GM19372 (cell line): ENCODE measurements at regions not wholly inside any gene's neighbourhood (a gene's known extent, or its start where the extent isn't known, plus 50 kb on each side); places are given as distances from the start of the nearest gene placed in this dataset.
A peak's percentile ranks its signal among the peaks of the same experiment; 100 is the strongest.

Experiments
- ATAC-seq: cut with Tn5 transposase; IDR thresholded peaks from one replicate; pipeline ENCODE4 v1.9.1; 2021; ENCODE audit warnings: mild to moderate bottlenecking, low read depth, moderate library complexity; ENCODE audit not compliant: unreplicated experiment

GRCh38 chr14:34251662-34252061 is 210.4 kb downstream of the SPTSSA start:
- ATAC-seq: no peak

DNA sequence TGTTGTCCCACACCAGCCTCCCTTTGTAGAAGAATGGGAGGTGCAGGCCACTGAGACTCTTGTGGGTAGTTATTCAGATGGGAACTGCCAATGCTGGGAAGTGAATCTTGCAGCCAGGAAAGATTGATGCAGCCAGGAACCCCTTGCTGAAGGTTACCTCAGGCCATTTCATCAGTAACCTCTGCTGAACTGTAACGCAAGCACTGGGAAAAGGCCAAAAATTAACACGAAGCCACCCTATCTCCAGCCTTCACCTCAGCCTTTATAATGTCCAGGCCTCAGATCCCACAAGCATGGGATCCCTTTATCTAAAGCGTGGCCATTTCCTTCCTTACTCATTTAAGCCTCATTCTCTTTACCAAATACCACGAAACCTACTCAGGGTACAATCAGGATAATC is 211.1 kb downstream of the SPTSSA start:
- ATAC-seq: no peak

DNA sequence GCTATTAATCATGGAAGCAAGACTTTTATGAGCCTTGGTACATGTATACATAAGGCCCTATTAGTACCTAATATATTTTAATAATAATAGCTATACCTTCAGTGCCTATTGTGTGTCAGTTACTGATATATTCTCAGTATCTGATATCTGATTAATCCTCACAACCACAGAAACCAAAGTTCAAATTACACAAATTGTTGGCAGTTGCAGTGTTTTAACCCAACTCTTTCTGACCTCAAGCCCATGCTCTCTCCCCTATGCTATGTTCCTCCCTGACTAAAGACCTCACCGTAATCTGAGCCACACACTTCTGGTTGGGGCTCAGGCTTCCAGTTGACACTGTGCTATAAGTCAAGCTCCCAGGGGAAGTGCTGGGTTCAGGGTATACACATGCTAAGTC is 214.4 kb downstream of the SPTSSA start:
- no peak for ATAC-seq

GRCh38 chr14:34246206-34246605 is 215.8 kb downstream of the SPTSSA start:
- no peak for ATAC-seq

GRCh38 chr14:34243401-34243800 is 218.6 kb downstream of the SPTSSA start:
- no peak for ATAC-seq

DNA sequence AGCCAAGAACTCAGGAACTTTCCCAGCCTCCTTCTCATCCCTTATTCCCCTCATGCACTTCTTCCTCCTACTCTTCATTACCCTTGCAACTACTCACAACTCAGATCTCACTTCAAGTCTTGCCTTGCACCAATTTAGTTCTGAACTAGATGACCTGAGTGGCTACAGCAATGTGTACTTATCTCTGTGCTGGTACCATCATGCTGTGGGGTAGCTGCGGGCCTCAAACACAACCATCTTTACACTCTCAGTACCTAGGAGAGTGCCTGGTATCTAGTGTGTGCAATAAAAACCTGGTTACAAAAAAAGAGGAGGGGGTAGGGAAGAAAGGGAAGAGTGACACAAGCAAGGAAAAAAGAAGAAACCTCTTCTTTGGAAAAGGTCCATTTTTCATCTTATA is 219.0 kb downstream of the SPTSSA start:
- ATAC-seq: no peak

DNA sequence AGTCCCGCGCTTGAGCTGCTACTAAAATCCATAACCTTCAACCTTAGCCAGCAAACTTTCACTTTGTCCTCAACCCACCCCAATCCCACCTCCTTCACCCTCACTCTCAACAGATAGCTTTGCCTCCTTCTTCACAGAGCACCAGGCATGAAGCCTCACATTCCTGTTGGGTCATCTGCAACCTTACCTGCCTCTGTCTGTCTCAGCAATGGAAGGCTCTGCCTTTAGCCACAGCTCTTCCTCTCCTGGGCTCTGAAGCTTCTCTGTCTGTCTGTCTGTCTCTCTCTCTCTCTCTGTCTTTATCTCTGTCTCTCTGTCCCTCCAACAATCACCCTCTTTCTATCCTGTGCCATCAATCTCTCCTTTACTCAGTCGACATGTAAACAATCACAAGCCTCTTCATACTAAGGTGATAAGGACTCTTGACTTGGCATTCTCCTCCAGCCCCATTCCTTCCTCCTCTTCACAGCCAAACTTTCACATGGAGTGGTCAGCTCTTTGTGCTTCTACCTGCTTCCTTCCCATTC is 220.8 kb downstream of the SPTSSA start:
- ATAC-seq: no peak

DNA sequence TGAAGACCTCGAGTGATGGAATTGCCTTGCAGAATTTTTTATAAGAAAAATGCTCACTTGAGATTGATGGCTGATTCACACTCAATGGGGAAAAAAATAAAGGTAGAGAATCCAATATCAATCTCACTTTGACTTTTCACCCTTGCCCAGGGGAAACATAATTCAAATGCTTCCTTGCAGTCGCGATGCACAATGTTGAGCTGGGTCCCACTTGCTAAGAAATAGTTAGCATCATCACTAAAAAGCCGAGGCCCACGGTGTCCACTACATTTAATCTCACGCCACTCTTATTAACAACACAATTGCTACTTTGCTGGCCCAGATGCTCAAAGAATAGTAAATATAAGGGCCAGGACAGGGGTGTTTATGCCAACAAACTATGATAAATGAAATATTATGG is 223.4 kb downstream of the SPTSSA start:
- no peak for ATAC-seq

GRCh38 chr14:34237677-34238076 is 224.4 kb downstream of the SPTSSA start:
- ATAC-seq: no peak

GRCh38 chr14:34237081-34237480 is 225.0 kb downstream of the SPTSSA start:
- no peak for ATAC-seq

- no peak for ATAC-seq
Measured at GRCh38 chr14:34235643-34236300, 226.3 kb downstream of the SPTSSA start.

DNA sequence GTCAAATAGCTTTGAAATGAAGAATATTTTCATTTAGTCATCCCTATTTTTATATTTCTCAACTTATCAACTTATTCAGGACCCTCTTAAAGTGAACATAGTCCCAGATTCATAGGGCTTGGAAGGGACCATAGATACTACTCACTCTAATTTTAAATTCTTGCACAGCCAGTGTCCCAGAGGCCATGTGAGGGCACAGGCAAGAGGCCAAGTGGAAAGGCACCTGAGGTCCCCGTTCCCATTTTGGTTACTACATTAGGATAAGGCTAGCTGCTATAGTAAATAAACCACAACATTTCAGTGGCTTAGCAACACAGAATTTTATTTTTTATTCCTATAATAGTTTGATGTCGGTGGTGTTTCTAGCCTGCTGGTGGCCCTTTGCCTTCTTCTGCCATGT is 227.8 kb downstream of the SPTSSA start:
- ATAC-seq: no peak

DNA sequence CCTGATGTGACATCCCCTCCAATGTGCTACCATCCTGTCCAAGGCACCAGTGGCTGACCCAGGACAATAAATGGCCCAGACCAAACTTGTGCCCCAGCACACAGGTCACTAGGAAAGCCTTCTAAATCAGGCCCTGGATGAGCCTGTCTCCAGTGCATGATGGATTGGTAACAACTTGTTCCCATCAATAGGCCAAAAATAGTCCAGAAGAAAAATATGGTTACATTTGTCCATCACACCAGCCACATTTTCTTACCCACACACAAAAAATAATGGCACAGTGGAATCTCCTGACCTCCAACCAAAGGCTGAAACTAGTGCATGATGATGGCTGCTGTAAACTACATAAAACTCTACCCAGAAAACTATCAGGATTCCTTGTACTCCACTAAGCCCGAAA is 228.4 kb downstream of the SPTSSA start:
- no peak for ATAC-seq

- no peak for ATAC-seq
Measured at GRCh38 chr14:34232790-34233189, 229.2 kb downstream of the SPTSSA start.

- ATAC-seq: no peak
Measured at GRCh38 chr14:34231626-34232025, 230.4 kb downstream of the SPTSSA start.

GRCh38 chr14:34229140-34229539 is 232.9 kb downstream of the SPTSSA start:
- ATAC-seq: no peak

DNA sequence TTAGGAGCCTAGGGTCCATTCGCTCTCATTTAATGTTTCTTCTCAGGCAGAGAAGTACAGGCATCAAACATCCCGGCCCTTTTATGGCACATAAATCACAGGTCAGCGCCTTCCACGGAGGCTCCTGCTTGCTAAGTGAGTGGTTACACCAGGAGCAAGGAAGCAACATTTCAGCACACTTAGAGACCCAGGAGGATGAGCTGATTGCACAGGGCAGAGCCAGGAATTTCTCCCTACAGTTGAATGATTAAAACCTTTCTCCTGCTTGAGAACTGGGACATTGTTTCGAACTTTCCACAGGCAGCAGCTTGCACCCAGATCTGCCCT is 233.4 kb downstream of the SPTSSA start:
- no peak for ATAC-seq

- peak; percentile 83 for ATAC-seq
Measured at GRCh38 chr14:34227834-34228649, 234.0 kb downstream of the SPTSSA start.

GRCh38 chr14:34224221-34224620 is 237.8 kb downstream of the SPTSSA start:
- no peak for ATAC-seq

DNA sequence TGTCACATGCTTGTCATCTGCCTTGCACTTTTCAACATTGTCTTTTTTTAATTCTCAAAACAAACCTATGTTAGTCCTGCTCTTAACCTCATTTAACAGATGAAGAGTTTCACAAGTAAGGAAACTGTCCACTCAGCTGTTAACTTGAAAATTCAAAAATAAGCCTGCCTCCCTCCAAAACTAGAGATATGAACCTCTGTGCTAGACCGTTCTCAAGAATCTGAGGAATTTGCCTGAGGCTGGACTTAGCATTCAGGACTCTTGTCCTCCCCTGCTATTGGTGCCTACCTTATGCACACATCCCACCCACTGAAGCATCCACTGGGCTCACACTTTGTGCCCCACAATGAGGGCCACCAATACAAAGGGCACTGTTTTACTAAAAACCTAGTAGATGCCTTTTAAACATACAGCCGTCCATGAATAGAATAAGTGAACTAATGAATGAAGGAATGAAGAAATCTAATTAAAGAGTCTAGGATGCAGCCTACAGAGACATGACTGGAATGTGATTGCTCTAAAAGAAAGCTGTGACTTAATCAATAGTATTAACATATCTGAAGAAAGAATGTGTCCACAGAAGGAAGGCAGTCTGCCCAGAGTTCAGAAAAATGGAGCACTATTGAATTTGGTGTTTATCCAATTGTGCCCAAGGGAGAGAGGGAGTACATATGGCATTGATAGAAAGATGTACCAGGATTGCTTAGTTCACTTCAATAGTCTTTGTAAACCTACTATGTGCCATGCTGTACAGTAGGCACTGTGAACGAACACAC is 238.5 kb downstream of the SPTSSA start:
- ATAC-seq: no peak

DNA sequence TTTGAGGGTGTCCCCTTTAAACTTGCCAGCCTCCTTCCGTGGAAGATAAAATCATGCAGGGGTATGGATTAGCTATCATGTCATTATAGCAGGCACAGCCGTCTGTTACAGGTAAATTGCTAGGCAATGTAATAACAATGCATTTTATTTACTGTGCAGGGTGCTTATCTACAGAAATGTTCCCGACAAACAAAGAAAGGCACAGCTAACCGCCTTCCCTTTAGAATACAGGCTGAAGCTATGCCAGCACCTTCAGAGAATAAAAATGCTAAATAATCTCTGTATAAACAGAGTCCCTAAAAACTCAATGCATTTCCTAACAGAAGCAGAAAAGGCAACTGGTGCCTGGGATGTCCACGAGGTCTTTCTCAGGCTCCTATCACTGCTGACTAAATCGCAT is 239.2 kb downstream of the SPTSSA start:
- no peak for ATAC-seq
